ENCODE measurements at regions not wholly inside any gene's neighbourhood (a gene's known extent, or its start where the extent isn't known, plus 50 kb on each side); places are given as distances from the start of the nearest gene placed in this dataset.

DNA sequence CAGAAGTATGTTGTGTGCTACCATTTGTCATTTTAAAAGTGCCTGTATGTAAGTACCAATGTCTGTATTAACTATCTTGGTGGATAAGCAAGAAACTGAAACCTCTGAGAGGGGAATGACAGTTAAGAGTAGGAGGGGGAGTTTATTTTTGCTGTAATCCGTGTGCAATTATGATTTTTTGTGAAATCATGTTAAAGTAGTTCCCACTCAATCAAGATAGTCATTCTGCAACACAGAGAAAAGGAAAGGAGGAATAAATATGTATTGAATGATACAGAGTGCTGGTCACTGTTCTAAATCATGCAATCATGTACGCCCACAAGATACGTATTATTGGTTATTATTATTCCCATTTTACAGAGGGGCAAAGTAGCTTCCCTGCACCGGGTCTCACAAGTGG is 105.1 kb upstream of the UBE2E1 start:
- Histone ChIP-seq H3K36me3 (ENCODE audit: insufficient read depth, low read length) (no peaks in the 10 kb centered on the region), H3K9me3 (ENCODE audit: insufficient read depth, low read depth, low read length) (no peaks in the 10 kb centered on the region), H3K4me2 (ENCODE audit: low read length) (no peak overlapping the region), H2AFZ (ENCODE audit: low read depth, low read length) (no peak overlapping the region), H4K20me1 (ENCODE audit: insufficient read depth, low read length) (no peaks in the 10 kb centered on the region), H3K4me3 (ENCODE audit: insufficient read depth, low read depth, low read length) (no peak overlapping the region), H3K27ac (ENCODE audit: low read depth, low read length) (no peak overlapping the region), H3K79me2 (ENCODE audit: insufficient read depth, low read length) (no peaks in the 10 kb centered on the region), H3K27me3 (ENCODE audit: insufficient read depth, low read length) (no peaks in the 10 kb centered on the region), H3K4me1 (ENCODE audit: insufficient read depth, low read length) (no peaks in the 10 kb centered on the region), H3K9ac (ENCODE audit: low read length) (no peak overlapping the region)
- Mint-ChIP-seq H3K4me3 (ENCODE audit: unreplicated experiment) (no peak overlapping the region), H3K27me3 (ENCODE audit: low read depth, unreplicated experiment) (no peaks in the 10 kb centered on the region), H3K36me3 (ENCODE audit: low read depth, unreplicated experiment) (no peaks in the 10 kb centered on the region), H3K9me3 (ENCODE audit: unreplicated experiment) (no peaks in the 10 kb centered on the region), H3K4me1 (ENCODE audit: low read depth, unreplicated experiment) (peaks cover 7% of the 10 kb centered on the region), H3K27ac (ENCODE audit: unreplicated experiment) (no peak overlapping the region)
- no peak for DNase-seq (ENCODE audit: low read depth)
- no peak for FAIRE-seq
- TF ChIP-seq CTCF (IDR thresholded peaks at IDR 0.05; ENCODE audit: insufficient read depth, low read depth, low read length), result no peak
- TF ChIP-seq EZH2 (IDR thresholded peaks at IDR 0.05; ENCODE audit: insufficient read depth, low read length), result no peak

- Histone ChIP-seq H3K9ac (ENCODE audit: low read length) (no peak overlapping the region), H3K36me3 (ENCODE audit: insufficient read depth, low read length) (no peaks in the 10 kb centered on the region), H2AFZ (ENCODE audit: low read depth, low read length) (no peak overlapping the region), H3K9me3 (ENCODE audit: insufficient read depth, low read depth, low read length) (no peaks in the 10 kb centered on the region), H3K27ac (ENCODE audit: low read depth, low read length) (no peak overlapping the region), H3K4me2 (ENCODE audit: low read length) (peak overlapping the region; percentile 12), H4K20me1 (ENCODE audit: insufficient read depth, low read length) (no peaks in the 10 kb centered on the region), H3K4me1 (ENCODE audit: insufficient read depth, low read length) (no peaks in the 10 kb centered on the region), H3K27me3 (ENCODE audit: insufficient read depth, low read length) (no peaks in the 10 kb centered on the region), H3K79me2 (ENCODE audit: insufficient read depth, low read length) (no peaks in the 10 kb centered on the region), H3K4me3 (ENCODE audit: insufficient read depth, low read depth, low read length) (no peak overlapping the region)
- no peak for FAIRE-seq
- Mint-ChIP-seq H3K4me1 (ENCODE audit: low read depth, unreplicated experiment) (peaks cover 10% of the 10 kb centered on the region), H3K4me3 (ENCODE audit: unreplicated experiment) (no peak overlapping the region), H3K27ac (ENCODE audit: unreplicated experiment) (no peak overlapping the region), H3K36me3 (ENCODE audit: low read depth, unreplicated experiment) (no peaks in the 10 kb centered on the region), H3K27me3 (ENCODE audit: low read depth, unreplicated experiment) (no peaks in the 10 kb centered on the region), H3K9me3 (ENCODE audit: unreplicated experiment) (no peaks in the 10 kb centered on the region)
- DNase-seq (ENCODE audit: low read depth), result peak; percentile 31
- TF ChIP-seq CTCF (IDR thresholded peaks at IDR 0.05; ENCODE audit: insufficient read depth, low read depth, low read length), result no peak
- TF ChIP-seq EZH2 (IDR thresholded peaks at IDR 0.05; ENCODE audit: insufficient read depth, low read length), result no peak
These were observed 103.8 kb upstream of the UBE2E1 start for GRCh38 chr3:23701716-23702597.

DNA sequence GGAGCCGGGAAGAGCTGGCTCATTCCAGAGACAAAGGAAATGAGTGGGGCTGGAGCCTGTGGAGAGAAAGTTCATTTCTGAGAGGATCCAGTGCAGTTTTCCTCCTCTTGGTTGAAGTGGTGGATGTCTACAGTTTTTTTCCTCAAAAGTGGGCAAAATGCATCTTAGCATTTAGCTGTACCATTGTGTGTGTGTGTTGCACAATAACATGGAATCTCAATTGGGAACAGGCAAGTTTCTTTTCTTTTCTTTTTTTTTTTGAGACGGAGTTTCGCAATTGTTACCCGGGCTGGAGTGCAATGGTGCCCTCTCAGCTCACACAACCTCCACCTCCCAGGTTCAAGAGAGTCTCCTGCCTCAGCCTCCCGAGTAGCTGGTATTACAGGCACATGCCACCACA is 101.5 kb upstream of the UBE2E1 start:
- Histone ChIP-seq H3K27ac (ENCODE audit: low read depth, low read length) (no peak overlapping the region), H3K9me3 (ENCODE audit: insufficient read depth, low read depth, low read length) (no peaks in the 10 kb centered on the region), H4K20me1 (ENCODE audit: insufficient read depth, low read length) (no peaks in the 10 kb centered on the region), H3K27me3 (ENCODE audit: insufficient read depth, low read length) (no peaks in the 10 kb centered on the region), H3K79me2 (ENCODE audit: insufficient read depth, low read length) (no peaks in the 10 kb centered on the region), H3K9ac (ENCODE audit: low read length) (no peak overlapping the region), H3K4me1 (ENCODE audit: insufficient read depth, low read length) (no peaks in the 10 kb centered on the region), H3K36me3 (ENCODE audit: insufficient read depth, low read length) (no peaks in the 10 kb centered on the region), H2AFZ (ENCODE audit: low read depth, low read length) (no peak overlapping the region), H3K4me2 (ENCODE audit: low read length) (no peak overlapping the region), H3K4me3 (ENCODE audit: insufficient read depth, low read depth, low read length) (no peak overlapping the region)
- H3K4me3 Mint-ChIP-seq (ENCODE audit: unreplicated experiment), result no peak overlapping the region
- H3K9me3 Mint-ChIP-seq (ENCODE audit: unreplicated experiment), result no peaks in the 10 kb centered on the region
- no peak for DNase-seq (ENCODE audit: low read depth)
- FAIRE-seq, result no peak
- TF ChIP-seq CTCF (IDR thresholded peaks at IDR 0.05; ENCODE audit: insufficient read depth, low read depth, low read length) (no peak), EZH2 (IDR thresholded peaks at IDR 0.05; ENCODE audit: insufficient read depth, low read length) (no peak)
- peaks cover 10% of the 10 kb centered on the region for H3K4me1 Mint-ChIP-seq (ENCODE audit: low read depth, unreplicated experiment)
- no peak overlapping the region for H3K27ac Mint-ChIP-seq (ENCODE audit: unreplicated experiment)
- H3K36me3 Mint-ChIP-seq (ENCODE audit: low read depth, unreplicated experiment), result no peaks in the 10 kb centered on the region
- no peaks in the 10 kb centered on the region for H3K27me3 Mint-ChIP-seq (ENCODE audit: low read depth, unreplicated experiment)
